Stomach smooth muscle (tissue), 2 donors: ENCODE measurements at regions not wholly inside any gene's neighbourhood (a gene's known extent, or its start where the extent isn't known, plus 50 kb on each side); places are given as distances from the start of the nearest gene placed in this dataset.

Source experiments
- H3K27ac ChIP-seq: one replicate; pipeline ENCODE4 v1.7.0; 2013; ENCODE audit warnings: mild to moderate bottlenecking, low read length, inconsistent platforms
- H3K27me3 ChIP-seq, 2 donors: one replicate each; pipeline ENCODE4 v1.7.0; 2013; ENCODE audit warnings: low read length in 2 of 2; ENCODE audit not compliant: insufficient read depth in 2 of 2, control insufficient read depth in 1 of 2
- H3K36me3 ChIP-seq, 2 donors: one replicate each; pipeline ENCODE4 v1.7.0; 2013; ENCODE audit warnings: low read length in 2 of 2; ENCODE audit not compliant: control insufficient read depth in 2 of 2, insufficient read depth in 2 of 2
- H3K4me1 ChIP-seq: one replicate; pipeline ENCODE4 v1.7.0; 2013; ENCODE audit warnings: low read length; ENCODE audit not compliant: control insufficient read depth, insufficient read depth
- H3K4me3 ChIP-seq, 2 donors: one replicate each; pipeline ENCODE4 v1.7.0; 2013; ENCODE audit warnings: low read length in 2 of 2
- H3K9ac ChIP-seq, 2 donors: one replicate each; pipeline ENCODE4 v1.7.0; 2013; ENCODE audit warnings: low read length in 2 of 2, mild to moderate bottlenecking in 1 of 2
- H3K9me3 ChIP-seq, 2 donors: one replicate each; pipeline ENCODE4 v1.7.0; 2013; ENCODE audit warnings: low read length in 2 of 2; ENCODE audit not compliant: control insufficient read depth in 2 of 2
- donor health status: healthy.
- donor health status: Pancreatic carcinoma.

- H3K36me3 ChIP-seq, result no peaks in the 10 kb centered on the region
- no peak overlapping the region for H3K4me3 ChIP-seq
- no peak overlapping the region for H3K9ac ChIP-seq
- no peaks in the 10 kb centered on the region for H3K4me1 ChIP-seq
- H3K27ac ChIP-seq, result no peak overlapping the region
- H3K27me3 ChIP-seq, result no peaks in the 10 kb centered on the region
- no peaks in the 10 kb centered on the region for H3K9me3 ChIP-seq
Measured at GRCh38 chr6:159353193-159353592, 184.0 kb downstream of the FNDC1 start.

DNA sequence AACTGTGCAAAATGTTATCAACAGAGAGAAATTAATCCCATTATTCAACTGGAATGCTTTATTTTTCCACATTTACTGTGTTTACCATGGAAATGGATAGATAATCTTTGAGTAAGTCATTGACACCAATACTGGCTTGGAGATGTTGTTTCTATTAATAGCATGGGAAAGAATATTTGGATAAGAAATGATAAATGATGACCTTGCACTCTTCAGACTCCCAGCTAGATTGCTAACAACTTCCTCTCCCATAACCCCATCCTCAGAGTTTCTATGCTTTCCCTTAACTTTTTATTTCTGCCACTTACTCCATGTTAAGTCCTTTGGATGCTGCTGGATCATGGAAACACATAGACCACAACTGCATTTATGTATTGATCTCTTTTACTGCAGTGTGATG lies 182.5 kb downstream of the FNDC1 start:
- H3K9ac ChIP-seq, result no peak overlapping the region
- H3K4me1 ChIP-seq, result no peaks in the 10 kb centered on the region
- H3K27ac ChIP-seq, result no peak overlapping the region
- no peaks in the 10 kb centered on the region for H3K27me3 ChIP-seq
- no peaks in the 10 kb centered on the region for H3K36me3 ChIP-seq
- H3K9me3 ChIP-seq, result no peaks in the 10 kb centered on the region
- no peak overlapping the region for H3K4me3 ChIP-seq

DNA sequence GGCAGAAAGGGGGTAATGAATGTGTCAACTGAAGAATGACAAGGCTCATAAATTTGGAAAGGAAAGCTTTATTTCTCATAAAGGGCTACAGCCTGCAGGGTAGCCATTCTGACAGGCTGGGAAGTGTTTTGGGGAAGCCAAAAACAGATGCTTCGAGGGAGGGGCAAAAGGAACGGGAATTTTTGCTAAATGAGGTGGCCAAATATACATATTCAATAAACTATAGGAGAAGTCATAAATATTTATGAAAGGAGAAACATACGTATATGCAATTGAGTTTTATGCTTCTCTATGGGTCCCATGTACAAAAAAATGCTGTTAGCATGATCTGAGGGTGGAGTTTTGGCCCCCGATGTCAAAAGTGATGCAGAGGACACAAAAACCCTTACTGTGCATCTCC lies 180.7 kb downstream of the FNDC1 start:
- no peaks in the 10 kb centered on the region for H3K36me3 ChIP-seq
- no peak overlapping the region for H3K9ac ChIP-seq
- H3K27ac ChIP-seq, result no peak overlapping the region
- H3K9me3 ChIP-seq, result no peaks in the 10 kb centered on the region
- no peaks in the 10 kb centered on the region for H3K27me3 ChIP-seq
- no peak overlapping the region for H3K4me3 ChIP-seq
- H3K4me1 ChIP-seq, result no peaks in the 10 kb centered on the region

DNA sequence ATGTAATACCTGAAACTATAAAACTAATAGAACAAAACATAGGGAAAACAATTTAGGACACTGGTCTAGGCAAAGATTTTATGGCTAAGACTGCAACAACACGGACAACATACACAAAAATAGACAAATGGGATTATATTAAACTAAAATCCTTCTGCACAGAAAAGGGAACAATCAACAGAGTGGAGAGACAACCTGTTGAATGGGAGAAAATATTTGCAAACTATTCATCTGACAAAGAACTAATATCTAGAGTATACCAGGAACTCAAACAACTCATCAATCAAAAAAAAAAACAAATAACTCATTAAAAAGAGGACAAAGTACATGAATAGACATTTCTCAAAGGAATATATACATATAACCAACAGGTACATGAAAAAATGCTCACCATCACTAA lies 174.5 kb downstream of the FNDC1 start:
- Histone ChIP-seq H3K9ac (no peak overlapping the region), H3K9me3 (peaks cover 0 to under 1% of the 10 kb centered on the region in 2 donors), H3K4me3 (no peak overlapping the region), H3K36me3 (no peaks in the 10 kb centered on the region), H3K4me1 (no peaks in the 10 kb centered on the region), H3K27ac (no peak overlapping the region), H3K27me3 (no peaks in the 10 kb centered on the region)

GRCh38 chr6:159342146-159342545 lies 172.9 kb downstream of the FNDC1 start:
- no peak overlapping the region for H3K27ac ChIP-seq
- H3K4me3 ChIP-seq, result no peak overlapping the region
- no peaks in the 10 kb centered on the region for H3K36me3 ChIP-seq
- H3K9ac ChIP-seq, result no peak overlapping the region
- no peaks in the 10 kb centered on the region for H3K4me1 ChIP-seq
- no peaks in the 10 kb centered on the region for H3K27me3 ChIP-seq
- H3K9me3 ChIP-seq, result peaks cover 0 to 6% of the 10 kb centered on the region in 2 donors

GRCh38 chr6:159334068-159334467 lies 164.9 kb downstream of the FNDC1 start:
- H3K9ac ChIP-seq, result no peak overlapping the region
- peaks cover 3 to 9% of the 10 kb centered on the region in 2 donors for H3K9me3 ChIP-seq
- H3K27me3 ChIP-seq, result no peaks in the 10 kb centered on the region
- no peak overlapping the region for H3K4me3 ChIP-seq
- no peaks in the 10 kb centered on the region for H3K36me3 ChIP-seq
- no peaks in the 10 kb centered on the region for H3K4me1 ChIP-seq
- H3K27ac ChIP-seq, result no peak overlapping the region

DNA sequence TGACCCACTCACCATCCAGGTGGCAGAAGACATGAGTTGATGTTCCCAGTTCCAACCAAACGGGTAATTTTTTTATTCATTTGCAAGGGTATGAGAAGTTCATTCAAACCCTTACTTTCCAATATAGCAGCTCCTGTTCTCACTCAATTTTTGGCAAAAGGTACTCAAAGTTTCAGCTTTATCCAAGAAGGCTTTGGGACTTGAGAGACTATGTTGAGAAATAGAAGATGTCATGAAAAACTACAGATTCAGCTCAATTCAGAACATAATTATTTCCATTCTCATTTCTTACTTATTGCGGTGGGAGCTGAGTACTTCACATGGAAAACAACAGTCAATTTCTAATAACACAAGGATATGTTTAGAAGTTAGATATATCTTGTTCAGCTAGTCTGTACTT lies 162.3 kb downstream of the FNDC1 start:
- Histone ChIP-seq H3K27ac (no peak overlapping the region), H3K4me3 (no peak overlapping the region), H3K27me3 (no peaks in the 10 kb centered on the region), H3K4me1 (no peaks in the 10 kb centered on the region), H3K36me3 (no peaks in the 10 kb centered on the region), H3K9ac (no peak overlapping the region), H3K9me3 (peaks cover 3% of the 10 kb centered on the region in 2 donors)

GRCh38 chr6:159329081-159329480 lies 159.9 kb downstream of the FNDC1 start:
- no peaks in the 10 kb centered on the region for H3K4me1 ChIP-seq
- H3K36me3 ChIP-seq, result no peaks in the 10 kb centered on the region
- H3K9me3 ChIP-seq, result no peaks in the 10 kb centered on the region
- no peak overlapping the region for H3K27ac ChIP-seq
- H3K9ac ChIP-seq, result no peak overlapping the region
- no peaks in the 10 kb centered on the region for H3K27me3 ChIP-seq
- H3K4me3 ChIP-seq, result no peak overlapping the region

- no peaks in the 10 kb centered on the region for H3K36me3 ChIP-seq
- no peak overlapping the region for H3K4me3 ChIP-seq
- no peaks in the 10 kb centered on the region for H3K27me3 ChIP-seq
- no peak overlapping the region for H3K9ac ChIP-seq
- H3K27ac ChIP-seq, result no peak overlapping the region
- H3K4me1 ChIP-seq, result no peaks in the 10 kb centered on the region
- H3K9me3 ChIP-seq, result no peaks in the 10 kb centered on the region
Measured at GRCh38 chr6:159328052-159328451, 158.9 kb downstream of the FNDC1 start.

GRCh38 chr6:159325476-159325875 lies 156.3 kb downstream of the FNDC1 start:
- H3K36me3 ChIP-seq, result no peaks in the 10 kb centered on the region
- H3K4me3 ChIP-seq, result no peak overlapping the region
- no peaks in the 10 kb centered on the region for H3K4me1 ChIP-seq
- H3K9ac ChIP-seq, result no peak overlapping the region
- peaks cover 0 to 4% of the 10 kb centered on the region in 2 donors for H3K9me3 ChIP-seq
- no peaks in the 10 kb centered on the region for H3K27me3 ChIP-seq
- no peak overlapping the region for H3K27ac ChIP-seq

DNA sequence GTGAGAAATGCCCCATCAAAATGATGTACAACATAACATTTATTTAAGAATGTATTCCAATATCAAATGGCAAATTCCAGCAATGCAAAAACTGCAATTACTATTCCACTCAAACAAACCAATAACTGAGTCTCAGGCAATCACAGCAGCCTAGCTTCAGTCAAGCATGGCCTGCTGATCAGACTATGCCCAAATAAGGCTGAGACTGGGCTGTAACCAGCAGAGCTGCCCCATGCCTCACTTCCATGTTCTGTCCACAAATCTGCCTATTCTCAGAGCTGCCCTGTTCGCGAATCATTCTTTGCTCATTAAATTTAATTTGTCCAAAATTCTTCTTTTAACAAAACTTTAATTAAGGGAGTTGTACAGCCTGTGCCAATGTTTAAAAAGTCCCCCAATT lies 155.4 kb downstream of the FNDC1 start:
- Histone ChIP-seq H3K27ac (no peak overlapping the region), H3K36me3 (no peaks in the 10 kb centered on the region), H3K9ac (no peak overlapping the region), H3K9me3 (peaks cover 0 to 4% of the 10 kb centered on the region in 2 donors), H3K4me1 (no peaks in the 10 kb centered on the region), H3K4me3 (no peak overlapping the region), H3K27me3 (no peaks in the 10 kb centered on the region)
